ENCODE measurements at regions not wholly inside any gene's neighbourhood (a gene's known extent, or its start where the extent isn't known, plus 50 kb on each side); places are given as distances from the start of the nearest gene placed in this dataset.

DNA sequence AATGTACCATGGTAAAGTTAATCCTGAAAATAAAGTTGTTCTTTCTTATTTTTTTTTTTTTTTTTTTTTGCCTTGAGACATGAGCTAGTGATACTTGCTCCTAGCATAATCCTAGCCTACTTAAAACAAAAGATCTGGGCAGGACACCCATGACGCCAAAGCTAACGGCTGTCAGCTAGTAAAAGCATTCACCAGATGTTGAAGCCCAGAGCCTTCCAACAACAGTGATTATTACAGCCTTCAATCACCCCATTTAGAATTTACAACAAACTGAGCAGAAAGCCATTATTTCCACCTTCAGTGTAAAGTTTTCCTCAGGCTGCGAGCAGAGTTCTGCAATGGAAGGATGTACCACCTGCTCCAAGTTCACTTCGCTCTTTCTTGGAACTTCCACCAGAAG is 259.5 kb downstream of the SP3 start:
- TF ChIP-seq, protein P1, sequence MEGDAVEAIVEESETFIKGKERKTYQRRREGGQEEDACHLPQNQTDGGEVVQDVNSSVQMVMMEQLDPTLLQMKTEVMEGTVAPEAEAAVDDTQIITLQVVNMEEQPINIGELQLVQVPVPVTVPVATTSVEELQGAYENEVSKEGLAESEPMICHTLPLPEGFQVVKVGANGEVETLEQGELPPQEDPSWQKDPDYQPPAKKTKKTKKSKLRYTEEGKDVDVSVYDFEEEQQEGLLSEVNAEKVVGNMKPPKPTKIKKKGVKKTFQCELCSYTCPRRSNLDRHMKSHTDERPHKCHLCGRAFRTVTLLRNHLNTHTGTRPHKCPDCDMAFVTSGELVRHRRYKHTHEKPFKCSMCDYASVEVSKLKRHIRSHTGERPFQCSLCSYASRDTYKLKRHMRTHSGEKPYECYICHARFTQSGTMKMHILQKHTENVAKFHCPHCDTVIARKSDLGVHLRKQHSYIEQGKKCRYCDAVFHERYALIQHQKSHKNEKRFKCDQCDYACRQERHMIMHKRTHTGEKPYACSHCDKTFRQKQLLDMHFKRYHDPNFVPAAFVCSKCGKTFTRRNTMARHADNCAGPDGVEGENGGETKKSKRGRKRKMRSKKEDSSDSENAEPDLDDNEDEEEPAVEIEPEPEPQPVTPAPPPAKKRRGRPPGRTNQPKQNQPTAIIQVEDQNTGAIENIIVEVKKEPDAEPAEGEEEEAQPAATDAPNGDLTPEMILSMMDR (IDR thresholded peaks at IDR 0.05; ENCODE audit: insufficient read depth, low read length), result no peak
- TF ChIP-seq GABPA (IDR thresholded peaks at IDR 0.05; ENCODE audit: low read depth) (no peak), POLR2AphosphoS5 (IDR thresholded peaks at IDR 0.05; ENCODE audit: low read depth) (no peak)
